ENCODE measurements at regions not wholly inside any gene's neighbourhood (a gene's known extent, or its start where the extent isn't known, plus 50 kb on each side); places are given as distances from the start of the nearest gene placed in this dataset.

- TF ChIP-seq RAD21 (IDR thresholded peaks at IDR 0.05; ENCODE audit: low read depth) (no peak), CREB1 (IDR thresholded peaks at IDR 0.05; ENCODE audit: low read depth) (no peak), YY1 (IDR thresholded peaks at IDR 0.05; ENCODE audit: low read depth) (no peak), CEBPB (IDR thresholded peaks at IDR 0.05) (no peak), EGR1 (IDR thresholded peaks at IDR 0.05) (no peak), REST (IDR thresholded peaks at IDR 0.05; ENCODE audit: low read depth) (no peak)
Measured at GRCh38 chr5:141733198-141733597, 51.2 kb upstream of the ARAP3 start.

Measured in Ishikawa (cell line).